Smooth muscle cell (in vitro differentiated cells): ENCODE measurements at regions not wholly inside any gene's neighbourhood (a gene's known extent, or its start where the extent isn't known, plus 50 kb on each side); places are given as distances from the start of the nearest gene placed in this dataset.
"Not testable (repeated sequence)": the region's sequence is repeated elsewhere in the genome, so short reads cannot be mapped to it uniquely, and the experiment has no call there.

ENCODE experiments used
- DNase-seq: peaks from one replicate; lab custom pipeline; 2025; ENCODE audit not compliant: unreplicated experiment; lab: John Stamatoyannopoulos, UW
- H2AFZ ChIP-seq: fragments of 200-600 bp; sonication (generic); 2 replicates; pipeline ENCODE4 v1.6.0; 2016; ENCODE audit warnings: antibody characterized with exemption, low read depth, mild to moderate bottlenecking
- H3F3A ChIP-seq: fragments of 200-600 bp; sonication (generic); 2 replicates; pipeline ENCODE4 v1.6.0; 2017; ENCODE audit warnings: antibody characterized with exemption, low read depth
- H3K27ac ChIP-seq: fragments of 200-600 bp; sonication (generic); 2 replicates; pipeline ENCODE4 v1.5.1; 2016; ENCODE audit warnings: low read depth, mild to moderate bottlenecking
- H3K27me3 ChIP-seq: fragments of 200-600 bp; sonication (generic); 2 replicates; pipeline ENCODE4 v1.6.1; 2016; ENCODE audit warnings: low read depth, mild to moderate bottlenecking
- H3K36me3 ChIP-seq: fragments of 200-600 bp; sonication (generic); 2 replicates; pipeline ENCODE4 v1.5.1; 2016; ENCODE audit warnings: low read depth
- H3K4me1 ChIP-seq: fragments of 200-600 bp; sonication (generic); 2 replicates; pipeline ENCODE4 v1.5.1; 2016; ENCODE audit warnings: low read depth
- H3K4me2 ChIP-seq: fragments of 200-600 bp; sonication (generic); 2 replicates; pipeline ENCODE4 v1.6.0; 2016; ENCODE audit warnings: mild to moderate bottlenecking
- H3K4me3 ChIP-seq: fragments of 200-600 bp; sonication (generic); 2 replicates; pipeline ENCODE4 v1.5.1; 2016; ENCODE audit warnings: mild to moderate bottlenecking
- H3K79me2 ChIP-seq: fragments of 200-600 bp; sonication (generic); 2 replicates; pipeline ENCODE4 v1.6.0; 2016; ENCODE audit warnings: low read depth, mild to moderate bottlenecking
- H3K9ac ChIP-seq: fragments of 200-600 bp; sonication (generic); 2 replicates; pipeline ENCODE4 v1.6.0; 2016; ENCODE audit warnings: low read depth
- H3K9me3 ChIP-seq: fragments of 200-600 bp; sonication (generic); replicated peaks from 2 replicates; pipeline ENCODE4 v1.5.1; 2016; ENCODE audit warnings: low read depth
- H4K20me1 ChIP-seq: fragments of 200-600 bp; sonication (generic); 2 replicates; pipeline ENCODE4 v1.6.0; 2016; ENCODE audit warnings: low read depth
- WGBS: methylation state at CpG from one replicate; pipeline ENCODE4 v1.1.7; 2016; ENCODE audit warnings: low lambda C conversion rate; 5-methylcytosine and 5-hydroxymethylcytosine counted together
- TF ChIP-seq, protein P1 (sequence below): fragments of 200-600 bp; sonication (generic); IDR thresholded peaks from 2 replicates; pipeline ENCODE4 v1.5.1; 2017; ENCODE audit warnings: borderline replicate concordance, mild to moderate bottlenecking, antibody characterized with exemption; ENCODE audit not compliant: insufficient read depth, poor library complexity, severe bottlenecking

DNA sequence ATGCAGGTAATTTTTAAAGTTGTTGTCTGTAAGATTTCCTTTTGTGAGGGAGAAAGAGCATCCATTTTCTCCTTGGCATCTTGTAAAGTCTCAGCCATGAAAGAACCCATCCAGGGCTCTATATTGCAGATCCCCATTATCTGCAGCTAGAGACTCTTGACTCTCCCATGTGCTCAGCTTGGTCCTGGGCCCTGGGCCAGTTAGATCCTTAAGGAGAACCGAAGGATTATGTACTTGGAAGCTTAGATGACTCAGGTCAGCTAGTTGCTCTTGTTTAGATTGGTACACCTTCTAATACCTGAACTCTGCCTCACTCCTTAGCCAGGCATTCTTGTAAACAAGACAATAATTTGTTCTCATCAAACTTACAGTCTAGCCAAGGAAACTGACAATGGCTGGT, 1617.6 kb downstream of the KHDRBS2 start:
- Histone ChIP-seq H3K4me3 (no peak overlapping the region), H3F3A (no peaks in the 10 kb centered on the region), H3K27me3 (no peaks in the 10 kb centered on the region), H3K9me3 (no peaks in the 10 kb centered on the region), H3K4me2 (no peak overlapping the region), H3K4me1 (no peaks in the 10 kb centered on the region), H3K79me2 (no peaks in the 10 kb centered on the region), H3K9ac (no peak overlapping the region), H3K27ac (no peak overlapping the region), H4K20me1 (no peaks in the 10 kb centered on the region), H2AFZ (no peak overlapping the region), H3K36me3 (no peaks in the 10 kb centered on the region)
- TF ChIP-seq, protein P1, sequence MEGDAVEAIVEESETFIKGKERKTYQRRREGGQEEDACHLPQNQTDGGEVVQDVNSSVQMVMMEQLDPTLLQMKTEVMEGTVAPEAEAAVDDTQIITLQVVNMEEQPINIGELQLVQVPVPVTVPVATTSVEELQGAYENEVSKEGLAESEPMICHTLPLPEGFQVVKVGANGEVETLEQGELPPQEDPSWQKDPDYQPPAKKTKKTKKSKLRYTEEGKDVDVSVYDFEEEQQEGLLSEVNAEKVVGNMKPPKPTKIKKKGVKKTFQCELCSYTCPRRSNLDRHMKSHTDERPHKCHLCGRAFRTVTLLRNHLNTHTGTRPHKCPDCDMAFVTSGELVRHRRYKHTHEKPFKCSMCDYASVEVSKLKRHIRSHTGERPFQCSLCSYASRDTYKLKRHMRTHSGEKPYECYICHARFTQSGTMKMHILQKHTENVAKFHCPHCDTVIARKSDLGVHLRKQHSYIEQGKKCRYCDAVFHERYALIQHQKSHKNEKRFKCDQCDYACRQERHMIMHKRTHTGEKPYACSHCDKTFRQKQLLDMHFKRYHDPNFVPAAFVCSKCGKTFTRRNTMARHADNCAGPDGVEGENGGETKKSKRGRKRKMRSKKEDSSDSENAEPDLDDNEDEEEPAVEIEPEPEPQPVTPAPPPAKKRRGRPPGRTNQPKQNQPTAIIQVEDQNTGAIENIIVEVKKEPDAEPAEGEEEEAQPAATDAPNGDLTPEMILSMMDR: no peak
- 67% methylated on average over 1 of the region's 1 CpG for WGBS
- no peak for DNase-seq

DNA sequence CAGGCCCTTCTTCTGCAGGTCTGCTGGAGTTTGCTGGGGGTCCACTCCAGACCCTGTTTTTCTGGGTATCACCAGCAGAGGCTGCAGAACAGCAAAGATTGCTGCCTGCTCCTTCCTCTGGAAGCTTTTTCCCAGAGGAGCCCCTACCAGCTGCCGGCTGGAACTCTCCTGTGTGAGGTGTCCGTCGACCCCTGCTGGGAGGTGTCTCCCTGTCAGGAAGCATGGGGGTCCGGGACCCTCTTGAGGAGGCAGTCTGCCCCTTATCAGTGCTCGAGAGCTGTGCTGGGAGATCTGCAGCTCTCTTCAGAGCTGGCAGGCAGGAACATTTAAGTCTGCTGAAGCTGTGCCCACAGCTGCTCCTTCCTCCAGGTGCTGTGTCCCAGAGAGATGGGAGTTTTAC, 1622.8 kb downstream of the KHDRBS2 start:
- H2AFZ ChIP-seq, H3K4me3 ChIP-seq, H3K79me2 ChIP-seq, H3K36me3 ChIP-seq, H3K27ac ChIP-seq, H3K4me2 ChIP-seq, H3K9ac ChIP-seq, H3K27me3 ChIP-seq, H3K9me3 ChIP-seq, H4K20me1 ChIP-seq, H3K4me1 ChIP-seq, H3F3A ChIP-seq, DNase-seq: not testable (repeated sequence)
- 77% methylated on average over 5 of the region's 5 CpGs for WGBS

- Histone ChIP-seq H3K4me3 (no peak overlapping the region), H3K79me2 (no peaks in the 10 kb centered on the region), H3F3A (no peaks in the 10 kb centered on the region), H3K27me3 (no peaks in the 10 kb centered on the region), H3K9ac (no peak overlapping the region), H2AFZ (no peak overlapping the region), H3K27ac (no peak overlapping the region), H3K4me2 (no peak overlapping the region), H3K36me3 (no peaks in the 10 kb centered on the region), H3K9me3 (no peaks in the 10 kb centered on the region), H3K4me1 (no peaks in the 10 kb centered on the region), H4K20me1 (no peaks in the 10 kb centered on the region)
- no peak for DNase-seq
- TF ChIP-seq, protein P1: no peak
- WGBS: 77% methylated on average over 1 of the region's 1 CpG
Measured at GRCh38 chr6:60643870-60644269, 1642.2 kb downstream of the KHDRBS2 start.

GRCh38 chr6:60639185-60639584, 1646.8 kb downstream of the KHDRBS2 start:
- not testable (repeated sequence) for H2AFZ ChIP-seq, H3K4me2 ChIP-seq, H3K4me3 ChIP-seq, DNase-seq, H3K79me2 ChIP-seq, H3K4me1 ChIP-seq, H4K20me1 ChIP-seq, H3K27me3 ChIP-seq, H3K9me3 ChIP-seq, H3F3A ChIP-seq, H3K9ac ChIP-seq, H3K36me3 ChIP-seq, H3K27ac ChIP-seq
- TF ChIP-seq, protein P1: peak; percentile 3
